ENCODE measurements at regions not wholly inside any gene's neighbourhood (a gene's known extent, or its start where the extent isn't known, plus 50 kb on each side); places are given as distances from the start of the nearest gene placed in this dataset.

GRCh38 chr10:69712342-69712741, 82.3 kb downstream of the FAM241B start:
- H3K27ac ChIP-seq = no peak overlapping the region
- H3K4me3 ChIP-seq = no peak overlapping the region
- H3K27me3 ChIP-seq = peaks cover 48% of the 10 kb centered on the region
- TF ChIP-seq EP300 (IDR thresholded peaks at IDR 0.05) = no peak
- no peak for TF ChIP-seq POLR2AphosphoS5 (IDR thresholded peaks at IDR 0.05)
- TF ChIP-seq POLR2A (IDR thresholded peaks at IDR 0.05) = no peak
- TF ChIP-seq, protein P1, sequence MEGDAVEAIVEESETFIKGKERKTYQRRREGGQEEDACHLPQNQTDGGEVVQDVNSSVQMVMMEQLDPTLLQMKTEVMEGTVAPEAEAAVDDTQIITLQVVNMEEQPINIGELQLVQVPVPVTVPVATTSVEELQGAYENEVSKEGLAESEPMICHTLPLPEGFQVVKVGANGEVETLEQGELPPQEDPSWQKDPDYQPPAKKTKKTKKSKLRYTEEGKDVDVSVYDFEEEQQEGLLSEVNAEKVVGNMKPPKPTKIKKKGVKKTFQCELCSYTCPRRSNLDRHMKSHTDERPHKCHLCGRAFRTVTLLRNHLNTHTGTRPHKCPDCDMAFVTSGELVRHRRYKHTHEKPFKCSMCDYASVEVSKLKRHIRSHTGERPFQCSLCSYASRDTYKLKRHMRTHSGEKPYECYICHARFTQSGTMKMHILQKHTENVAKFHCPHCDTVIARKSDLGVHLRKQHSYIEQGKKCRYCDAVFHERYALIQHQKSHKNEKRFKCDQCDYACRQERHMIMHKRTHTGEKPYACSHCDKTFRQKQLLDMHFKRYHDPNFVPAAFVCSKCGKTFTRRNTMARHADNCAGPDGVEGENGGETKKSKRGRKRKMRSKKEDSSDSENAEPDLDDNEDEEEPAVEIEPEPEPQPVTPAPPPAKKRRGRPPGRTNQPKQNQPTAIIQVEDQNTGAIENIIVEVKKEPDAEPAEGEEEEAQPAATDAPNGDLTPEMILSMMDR (IDR thresholded peaks at IDR 0.05) = no peak
- peaks cover 0 to 11% (median 0%) of the 10 kb centered on the region in 3 donors for H3K9me3 ChIP-seq
- 72% methylated on average over 8 of the region's 12 CpGs; no CpG with 5 or more reads in 1 of the 2 donors for WGBS, 2 donors (ENCODE audit: low coverage in 1 of 2)
- H3K4me1 ChIP-seq = no peaks in the 10 kb centered on the region
- no peak for ATAC-seq
- no peaks in the 10 kb centered on the region for H3K36me3 ChIP-seq

DNA sequence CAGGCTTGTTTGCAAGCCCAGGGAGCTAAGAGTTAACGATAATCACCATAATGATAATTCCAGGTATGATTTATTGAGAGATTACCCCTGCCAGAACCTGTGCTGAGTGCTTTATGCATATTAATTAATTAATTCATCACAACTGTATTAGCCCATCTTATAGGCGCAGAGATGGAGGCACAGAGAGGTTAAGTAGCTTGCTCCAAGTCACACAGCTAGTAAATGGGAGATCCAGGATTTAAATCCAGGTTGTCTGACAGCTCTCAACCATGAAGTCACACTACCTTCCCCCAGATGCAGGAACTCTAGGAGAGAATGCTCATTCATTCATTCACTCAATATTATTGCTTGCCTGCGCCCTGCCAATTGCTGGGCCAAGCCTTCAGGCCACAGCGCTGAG, 84.5 kb downstream of the FAM241B start:
- Histone ChIP-seq H3K4me3 (no peak overlapping the region), H3K27ac (no peak overlapping the region), H3K9me3 (no peaks in the 10 kb centered on the region), H3K4me1 (no peaks in the 10 kb centered on the region), H3K36me3 (no peaks in the 10 kb centered on the region), H3K27me3 (peaks cover 34% of the 10 kb centered on the region)
- TF ChIP-seq EP300 (IDR thresholded peaks at IDR 0.05) (no peak), POLR2AphosphoS5 (IDR thresholded peaks at IDR 0.05) (no peak), POLR2A (IDR thresholded peaks at IDR 0.05) (no peak)
- TF ChIP-seq, protein P1 (IDR thresholded peaks at IDR 0.05) = no peak
- 49 to 100% methylated on average over 1 to 2 of the region's 4 CpGs for WGBS, 2 donors (ENCODE audit: low coverage in 1 of 2)
- ATAC-seq = no peak

- H3K27ac ChIP-seq = no peak overlapping the region
Measured at GRCh38 chr10:69715156-69715898, 85.3 kb downstream of the FAM241B start.

DNA sequence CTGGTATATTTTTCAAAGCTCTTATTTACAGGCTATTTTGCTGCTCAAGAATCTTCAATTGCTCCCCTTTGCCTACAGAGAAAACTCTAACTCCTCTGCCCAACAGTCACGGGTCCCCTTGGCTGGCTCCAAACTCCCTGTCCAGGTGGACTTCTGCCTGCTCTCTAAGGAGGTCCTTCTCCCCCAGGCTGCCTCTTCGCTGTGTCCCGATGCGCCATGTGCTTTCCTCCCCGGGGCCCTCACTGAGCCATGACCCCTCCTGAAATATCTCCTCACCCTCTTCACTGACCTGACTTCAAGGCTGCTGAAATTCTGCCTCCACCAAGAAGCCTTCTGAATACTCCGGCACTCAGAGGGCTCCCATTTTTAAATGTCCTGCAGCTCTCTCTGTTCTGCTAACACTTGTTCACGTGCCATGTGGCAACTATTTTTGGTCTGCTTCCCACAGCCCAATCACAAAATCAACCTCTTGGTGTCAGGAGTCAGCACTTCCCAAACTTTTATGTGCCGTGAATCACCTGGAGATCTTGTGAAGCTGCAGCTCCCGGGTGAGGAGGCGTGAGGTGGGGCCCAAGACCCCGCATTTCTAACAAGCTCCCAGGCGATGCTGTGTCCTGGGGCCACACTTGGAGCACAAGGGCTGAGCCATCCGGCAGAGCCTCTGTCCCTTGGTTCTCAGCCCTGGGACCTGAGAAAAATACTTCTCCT, 85.7 kb upstream of the COL13A1 start:
- no peak for ATAC-seq

More at GRCh38 chr10:69715156-69715898, 85.3 kb downstream of the FAM241B start:
- Histone ChIP-seq H3K4me1 (no peaks in the 10 kb centered on the region), H3K27me3 (peaks cover 29% of the 10 kb centered on the region), H3K36me3 (no peaks in the 10 kb centered on the region), H3K4me3 (no peak overlapping the region), H3K9me3 (no peaks in the 10 kb centered on the region)
- 58 to 63% methylated on average over 8 of the region's 11 CpGs for WGBS, 2 donors (ENCODE audit: low coverage in 1 of 2)
- TF ChIP-seq POLR2A (IDR thresholded peaks at IDR 0.05) = no peak
- TF ChIP-seq EP300 (IDR thresholded peaks at IDR 0.05) = no peak
- TF ChIP-seq, protein P1 (IDR thresholded peaks at IDR 0.05) = no peak
- no peak for TF ChIP-seq POLR2AphosphoS5 (IDR thresholded peaks at IDR 0.05)
- ATAC-seq = no peak

More for the DNA sequence above, 85.7 kb upstream of the COL13A1 start:
- peaks cover 0 to 2% (median 0%) of the 10 kb centered on the region in 3 donors for H3K9me3 ChIP-seq
- H3K4me1 ChIP-seq = no peaks in the 10 kb centered on the region
- 67 to 74% methylated on average over 1 to 7 of the region's 13 CpGs for WGBS, 2 donors (ENCODE audit: low coverage in 1 of 2)
- H3K36me3 ChIP-seq = no peaks in the 10 kb centered on the region
- no peak overlapping the region for H3K27ac ChIP-seq
- H3K27me3 ChIP-seq = peaks cover 28% of the 10 kb centered on the region
- TF ChIP-seq, protein P1 (IDR thresholded peaks at IDR 0.05) = no peak
- no peak for TF ChIP-seq EP300 (IDR thresholded peaks at IDR 0.05)
- TF ChIP-seq POLR2A (IDR thresholded peaks at IDR 0.05) = no peak
- TF ChIP-seq POLR2AphosphoS5 (IDR thresholded peaks at IDR 0.05) = no peak
- no peak overlapping the region for H3K4me3 ChIP-seq
